Parathyroid adenoma (tissue), 2 donors: ENCODE measurements at regions not wholly inside any gene's neighbourhood (a gene's known extent, or its start where the extent isn't known, plus 50 kb on each side); places are given as distances from the start of the nearest gene placed in this dataset.
A peak's percentile ranks its signal among the peaks of the same experiment; 100 is the strongest.
"Not testable (repeated sequence)": the region's sequence is repeated elsewhere in the genome, so short reads cannot be mapped to it uniquely, and the experiment has no call there.

Experiments
- H2AFZ ChIP-seq: fragments of 300-600 bp; sonication (generic); one replicate; pipeline ENCODE4 v1.7.0; 2017; ENCODE audit warnings: antibody characterized with exemption, mild to moderate bottlenecking
- H3K27ac ChIP-seq: fragments of 300-600 bp; sonication (generic); one replicate; pipeline ENCODE4 v1.7.0; 2017
- H3K27me3 ChIP-seq: fragments of 300-600 bp; sonication (generic); one replicate; pipeline ENCODE4 v1.7.0; 2017; ENCODE audit warnings: low read length; ENCODE audit not compliant: control insufficient read depth, insufficient read depth
- H3K36me3 ChIP-seq: fragments of 300-600 bp; sonication (generic); one replicate; pipeline ENCODE4 v1.7.0; 2017; ENCODE audit warnings: low read length; ENCODE audit not compliant: control insufficient read depth, insufficient read depth
- H3K4me1 ChIP-seq: fragments of 300-600 bp; sonication (generic); one replicate; pipeline ENCODE4 v1.7.0; 2017; ENCODE audit warnings: control low read depth
- H3K4me2 ChIP-seq: fragments of 300-600 bp; sonication (generic); one replicate; pipeline ENCODE4 v1.7.0; 2017; ENCODE audit warnings: low read length
- H3K4me3 ChIP-seq: fragments of 300-600 bp; sonication (generic); one replicate; pipeline ENCODE4 v1.7.0; 2017; ENCODE audit warnings: low read depth, low read length
- H3K79me2 ChIP-seq: fragments of 300-600 bp; sonication (generic); one replicate; pipeline ENCODE4 v1.7.0; 2017; ENCODE audit warnings: control low read depth
- H3K9ac ChIP-seq: fragments of 300-600 bp; sonication (generic); one replicate; pipeline ENCODE4 v1.7.0; 2017; ENCODE audit warnings: mild to moderate bottlenecking
- H3K9me3 ChIP-seq: fragments of 300-600 bp; sonication (generic); one replicate; pipeline ENCODE4 v1.7.0; 2017; ENCODE audit warnings: low read length; ENCODE audit not compliant: control insufficient read depth
- TF ChIP-seq, protein P1 (sequence below): fragments of 300-600 bp; sonication (generic); IDR thresholded peaks from one replicate; pipeline ENCODE4 v1.7.0; 2017; ENCODE audit warnings: antibody characterized with exemption, mild to moderate bottlenecking
- donor health status: primary hyperparathyroidism.

GRCh38 chr4:78660559-78660958, 109.0 kb downstream of the ANXA3 start:
- Histone ChIP-seq H3K4me1 (no peaks in the 10 kb centered on the region), H3K36me3 (no peaks in the 10 kb centered on the region), H3K4me3 (no peak overlapping the region), H3K79me2 (no peaks in the 10 kb centered on the region), H3K27ac (no peak overlapping the region), H2AFZ (no peak overlapping the region), H3K4me2 (no peak overlapping the region), H3K27me3 (no peaks in the 10 kb centered on the region), H3K9me3 (no peaks in the 10 kb centered on the region), H3K9ac (no peak overlapping the region)
- TF ChIP-seq, protein P1, sequence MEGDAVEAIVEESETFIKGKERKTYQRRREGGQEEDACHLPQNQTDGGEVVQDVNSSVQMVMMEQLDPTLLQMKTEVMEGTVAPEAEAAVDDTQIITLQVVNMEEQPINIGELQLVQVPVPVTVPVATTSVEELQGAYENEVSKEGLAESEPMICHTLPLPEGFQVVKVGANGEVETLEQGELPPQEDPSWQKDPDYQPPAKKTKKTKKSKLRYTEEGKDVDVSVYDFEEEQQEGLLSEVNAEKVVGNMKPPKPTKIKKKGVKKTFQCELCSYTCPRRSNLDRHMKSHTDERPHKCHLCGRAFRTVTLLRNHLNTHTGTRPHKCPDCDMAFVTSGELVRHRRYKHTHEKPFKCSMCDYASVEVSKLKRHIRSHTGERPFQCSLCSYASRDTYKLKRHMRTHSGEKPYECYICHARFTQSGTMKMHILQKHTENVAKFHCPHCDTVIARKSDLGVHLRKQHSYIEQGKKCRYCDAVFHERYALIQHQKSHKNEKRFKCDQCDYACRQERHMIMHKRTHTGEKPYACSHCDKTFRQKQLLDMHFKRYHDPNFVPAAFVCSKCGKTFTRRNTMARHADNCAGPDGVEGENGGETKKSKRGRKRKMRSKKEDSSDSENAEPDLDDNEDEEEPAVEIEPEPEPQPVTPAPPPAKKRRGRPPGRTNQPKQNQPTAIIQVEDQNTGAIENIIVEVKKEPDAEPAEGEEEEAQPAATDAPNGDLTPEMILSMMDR: no peak

DNA sequence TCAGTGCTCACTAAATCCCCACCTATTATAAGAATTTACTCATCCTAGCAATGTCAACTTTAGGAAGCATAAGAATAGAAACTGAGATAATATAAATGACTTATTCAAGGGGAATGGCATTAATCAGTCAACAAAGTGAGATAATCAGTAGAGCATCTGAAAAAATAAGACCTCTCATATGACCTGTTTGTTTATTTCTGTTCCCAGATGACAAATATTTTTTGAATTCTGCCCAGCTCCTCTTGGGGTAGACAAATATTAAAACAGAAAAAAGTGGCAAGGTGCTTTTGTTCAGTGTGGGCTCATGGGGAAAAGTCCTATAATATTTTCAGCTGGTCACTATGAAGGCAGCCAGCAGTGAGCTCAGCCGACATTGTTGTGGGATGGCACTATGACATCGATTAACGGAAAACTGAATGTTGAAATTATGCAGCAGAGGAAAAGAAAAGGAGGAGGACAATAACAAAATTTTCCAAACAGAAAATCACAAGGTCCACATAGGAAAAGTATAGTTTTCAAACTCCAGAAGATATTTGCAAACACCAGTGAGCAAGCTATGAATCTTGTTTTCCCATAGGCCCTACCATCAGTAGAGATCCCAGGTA, 109.6 kb downstream of the ANXA3 start:
- Histone ChIP-seq H2AFZ (no peak overlapping the region), H3K4me1 (no peaks in the 10 kb centered on the region), H3K27ac (peak overlapping the region; percentile 2)

GRCh38 chr4:78661921-78662521, 110.5 kb downstream of the ANXA3 start:
- Histone ChIP-seq H3K27me3 (no peaks in the 10 kb centered on the region), H3K9ac (no peak overlapping the region), H3K79me2 (no peaks in the 10 kb centered on the region), H3K4me2 (no peak overlapping the region), H3K4me3 (no peak overlapping the region), H3K27ac (peak overlapping the region; percentile 2), H3K36me3 (no peaks in the 10 kb centered on the region), H3K9me3 (no peaks in the 10 kb centered on the region), H2AFZ (peak overlapping the region; percentile 11), H3K4me1 (no peaks in the 10 kb centered on the region)
- TF ChIP-seq, protein P1: no peak

More for the DNA sequence above, 109.6 kb downstream of the ANXA3 start:
- Histone ChIP-seq H3K27me3 (no peaks in the 10 kb centered on the region), H3K9ac (no peak overlapping the region), H3K79me2 (no peaks in the 10 kb centered on the region), H3K4me3 (no peak overlapping the region), H3K9me3 (no peaks in the 10 kb centered on the region), H3K4me2 (no peak overlapping the region), H3K36me3 (no peaks in the 10 kb centered on the region)
- TF ChIP-seq, protein P1: no peak

- Histone ChIP-seq H3K9ac (no peak overlapping the region), H3K4me3 (no peak overlapping the region), H3K27me3 (no peaks in the 10 kb centered on the region), H3K4me1 (no peaks in the 10 kb centered on the region), H3K27ac (no peak overlapping the region), H3K79me2 (no peaks in the 10 kb centered on the region), H3K4me2 (no peak overlapping the region), H2AFZ (no peak overlapping the region), H3K9me3 (no peaks in the 10 kb centered on the region), H3K36me3 (no peaks in the 10 kb centered on the region)
- TF ChIP-seq, protein P1: no peak
These were observed 111.1 kb downstream of the ANXA3 start for GRCh38 chr4:78662658-78663057.

DNA sequence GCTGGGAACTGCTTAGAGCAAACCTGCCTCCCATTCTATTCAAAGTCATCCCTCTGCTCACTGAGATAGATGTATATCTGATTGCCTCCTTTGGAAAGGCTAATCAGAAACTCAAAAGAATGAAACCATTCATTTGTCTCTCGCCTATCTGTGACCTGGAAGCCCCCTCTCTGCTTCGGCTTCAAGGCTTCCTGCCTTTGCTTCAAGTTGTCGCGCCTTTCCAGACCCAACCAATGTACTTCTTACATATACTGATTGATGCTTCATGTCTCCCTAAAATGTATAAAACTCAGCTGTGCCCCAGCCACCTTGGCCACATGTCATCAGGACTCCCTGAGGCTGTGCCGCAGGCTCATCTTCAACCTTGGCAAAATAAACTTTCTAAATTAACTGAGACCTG, 111.9 kb upstream of the BMP2K start:
- not testable (repeated sequence) for H3K79me2 ChIP-seq, H3K4me3 ChIP-seq, H2AFZ ChIP-seq, H3K36me3 ChIP-seq, H3K9ac ChIP-seq, H3K4me1 ChIP-seq, H3K9me3 ChIP-seq, H3K27me3 ChIP-seq, H3K27ac ChIP-seq, H3K4me2 ChIP-seq
